ENCODE measurements at regions not wholly inside any gene's neighbourhood (a gene's known extent, or its start where the extent isn't known, plus 50 kb on each side); places are given as distances from the start of the nearest gene placed in this dataset.
"Not testable (repeated sequence)": the region's sequence is repeated elsewhere in the genome, so short reads cannot be mapped to it uniquely, and the experiment has no call there.

GRCh38 chr4:89492581-89493071 lies 185.0 kb upstream of the GPRIN3 start:
- Histone ChIP-seq H3K4me1 (no peaks in the 10 kb centered on the region), H3K36me3 (no peaks in the 10 kb centered on the region), H3K9me3 (no peaks in the 10 kb centered on the region), H3K27me3 (ENCODE audit: low read depth) (no peaks in the 10 kb centered on the region), H3K27ac (no peak overlapping the region), H3K4me3 (no peak overlapping the region)
- ATAC-seq (peak in 1 of 2 donors; percentile 51), DNase-seq (no peak)
- intact Hi-C loops (cut with DNase I), result no loop called here
- TF ChIP-seq CTCF (IDR thresholded peaks at IDR 0.05), result no peak

GRCh38 chr4:89491761-89492160 lies 184.2 kb upstream of the GPRIN3 start:
- no peaks in the 10 kb centered on the region for H3K9me3 ChIP-seq
- H3K27ac ChIP-seq, result no peak overlapping the region
- TF ChIP-seq CTCF (IDR thresholded peaks at IDR 0.05), result no peak
- no peaks in the 10 kb centered on the region for H3K27me3 ChIP-seq (ENCODE audit: low read depth)
- ATAC-seq, result no peak
- intact Hi-C loops (cut with DNase I), result no loop called here
- no peak for DNase-seq
- H3K4me3 ChIP-seq, result no peak overlapping the region
- no peaks in the 10 kb centered on the region for H3K4me1 ChIP-seq
- H3K36me3 ChIP-seq, result no peaks in the 10 kb centered on the region

DNA sequence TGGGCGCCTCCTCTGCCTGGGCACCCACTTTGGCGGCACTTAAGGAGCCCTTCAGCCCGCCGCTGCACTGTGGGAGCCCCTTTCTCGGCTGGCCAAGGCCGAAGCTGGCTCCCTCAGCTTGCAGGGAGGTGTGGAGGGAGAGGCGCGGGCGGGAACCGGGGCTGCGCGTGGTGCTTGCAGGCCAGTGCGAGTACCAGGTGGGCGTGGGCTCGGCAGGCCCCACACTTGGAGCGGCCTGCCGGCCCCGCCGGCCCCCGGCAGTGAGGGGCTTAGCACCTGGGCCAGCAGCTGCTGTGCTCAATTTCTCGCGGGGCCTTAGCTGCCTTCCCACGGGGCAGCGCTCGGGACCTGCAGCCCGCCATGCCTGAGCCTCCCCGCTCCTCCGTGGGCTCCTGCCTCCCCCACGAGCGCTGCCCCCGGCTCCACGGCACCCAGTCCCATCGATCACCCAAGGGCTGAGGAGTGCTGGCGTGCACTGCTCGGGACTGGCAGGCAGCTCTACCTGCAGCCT lies 182.4 kb upstream of the GPRIN3 start:
- H3K4me3 ChIP-seq; H3K36me3 ChIP-seq; H3K27ac ChIP-seq; H3K9me3 ChIP-seq; ATAC-seq; H3K27me3 ChIP-seq (ENCODE audit: low read depth); DNase-seq; H3K4me1 ChIP-seq: not testable (repeated sequence)
- intact Hi-C loops (cut with DNase I), result loop anchor here (5.0 kb wide), 1 partner anchor 412 kb away; no protein-coding TSS in a partner anchor

GRCh38 chr4:89489338-89489771 lies 181.8 kb upstream of the GPRIN3 start:
- no peaks in the 10 kb centered on the region for H3K9me3 ChIP-seq
- intact Hi-C loops (cut with DNase I), result loop anchor here (5.0 kb wide), 1 partner anchor 413 kb away; no protein-coding TSS in a partner anchor
- no peak overlapping the region for H3K27ac ChIP-seq
- H3K4me1 ChIP-seq, result no peaks in the 10 kb centered on the region
- H3K36me3 ChIP-seq, result no peaks in the 10 kb centered on the region
- H3K4me3 ChIP-seq, result no peak overlapping the region
- no peak for DNase-seq
- no peaks in the 10 kb centered on the region for H3K27me3 ChIP-seq (ENCODE audit: low read depth)
- ATAC-seq, result peak in 1 of 2 donors; percentile 53
- no peak for TF ChIP-seq CTCF (IDR thresholded peaks at IDR 0.05)

DNA sequence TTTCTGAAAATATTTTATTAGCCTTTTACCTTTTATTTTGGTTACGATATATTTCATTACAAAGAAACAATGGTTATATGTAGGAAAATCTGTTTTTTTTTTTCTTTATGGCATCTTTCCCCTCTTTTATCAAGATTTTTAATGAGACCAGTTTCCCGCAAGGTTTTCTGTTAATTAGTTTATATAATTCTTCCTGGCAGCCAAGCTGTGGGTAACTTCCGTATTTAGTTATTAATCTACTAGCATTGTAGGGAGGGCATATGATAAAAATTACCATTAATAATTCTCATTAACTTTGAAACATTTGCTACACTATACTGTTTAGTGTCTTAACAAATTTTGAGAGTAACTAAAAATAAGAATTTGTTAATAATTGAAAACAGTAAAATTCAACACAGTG lies 181.1 kb upstream of the GPRIN3 start:
- Histone ChIP-seq H3K4me1 (no peaks in the 10 kb centered on the region), H3K36me3 (no peaks in the 10 kb centered on the region), H3K27me3 (ENCODE audit: low read depth) (no peaks in the 10 kb centered on the region), H3K27ac (no peak overlapping the region), H3K9me3 (no peaks in the 10 kb centered on the region), H3K4me3 (no peak overlapping the region)
- DNase-seq (no peak), ATAC-seq (no peak)
- intact Hi-C loops (cut with DNase I), result loop anchor here (5.0 kb wide), 1 partner anchor 414 kb away; no protein-coding TSS in a partner anchor
- no peak for TF ChIP-seq CTCF (IDR thresholded peaks at IDR 0.05)

DNA sequence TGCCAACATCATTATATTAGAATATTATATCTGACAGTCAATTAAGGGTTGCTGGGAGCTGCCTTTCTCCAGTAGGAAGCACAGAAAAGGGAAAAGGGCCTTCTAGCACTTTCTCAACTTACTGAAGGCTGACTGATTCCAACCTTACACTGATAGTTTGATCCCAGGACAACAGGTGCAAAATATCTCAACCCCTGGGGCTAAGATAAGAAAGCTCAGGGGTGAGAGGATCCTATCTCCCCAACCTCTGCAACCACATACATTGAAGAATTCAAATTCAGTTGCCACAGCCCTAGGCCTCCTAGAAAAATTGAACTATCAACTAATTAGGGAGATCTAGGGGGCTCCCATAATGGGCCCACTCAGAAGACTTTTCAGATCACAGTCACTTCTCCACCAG lies 179.1 kb upstream of the GPRIN3 start:
- DNase-seq (no peak), ATAC-seq (no peak)
- TF ChIP-seq CTCF (IDR thresholded peaks at IDR 0.05), result no peak
- intact Hi-C loops (cut with DNase I), result loop anchor here (5.0 kb wide), 1 partner anchor 416 kb away; no protein-coding TSS in a partner anchor
- Histone ChIP-seq H3K4me1 (no peaks in the 10 kb centered on the region), H3K9me3 (no peaks in the 10 kb centered on the region), H3K4me3 (no peak overlapping the region), H3K27me3 (ENCODE audit: low read depth) (no peaks in the 10 kb centered on the region), H3K36me3 (no peaks in the 10 kb centered on the region), H3K27ac (no peak overlapping the region)
